ENCODE measurements at regions not wholly inside any gene's neighbourhood (a gene's known extent, or its start where the extent isn't known, plus 50 kb on each side); places are given as distances from the start of the nearest gene placed in this dataset.
"Not testable (repeated sequence)": the region's sequence is repeated elsewhere in the genome, so short reads cannot be mapped to it uniquely, and the experiment has no call there.

DNA sequence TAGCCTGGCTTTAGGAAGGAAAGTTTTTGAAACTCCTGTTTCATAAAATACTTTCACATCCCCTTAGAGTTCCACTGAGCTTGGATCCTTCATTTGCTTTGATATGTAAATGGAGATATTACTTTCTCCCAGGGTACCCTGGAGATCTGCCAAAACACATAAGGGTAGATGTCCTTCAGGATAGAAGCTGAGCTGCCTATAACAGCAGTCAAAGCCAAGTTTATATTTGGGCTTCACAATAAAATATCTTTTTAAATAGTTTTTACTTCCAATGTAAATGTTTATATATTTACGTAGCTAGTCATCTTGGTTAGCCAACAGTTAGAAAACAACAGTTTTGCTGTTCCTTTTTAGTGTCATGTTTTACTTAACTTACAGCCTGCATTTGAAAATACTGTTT is 742.3 kb upstream of the POU3F4 start:
- Histone ChIP-seq H3K4me3 (ENCODE audit: low read length in 3 of 3) (no peak overlapping the region), H3K9me3 (ENCODE audit: control insufficient read depth in 2 of 3, insufficient read depth in 1 of 3, low read length in 3 of 3) (no peaks in the 10 kb centered on the region), H3K36me3 (ENCODE audit: control insufficient read depth in 2 of 3, insufficient read depth in 3 of 3, low read length in 3 of 3) (no peaks in the 10 kb centered on the region), H3K9ac (ENCODE audit: low read length in 3 of 3) (no peak overlapping the region), H3K4me1 (ENCODE audit: control insufficient read depth in 2 of 3, insufficient read depth in 2 of 3, low read depth in 1 of 3, low read length in 3 of 3) (no peaks in the 10 kb centered on the region), H3K27me3 (ENCODE audit: control insufficient read depth, insufficient read depth, low read length) (no peaks in the 10 kb centered on the region), H3K27ac (ENCODE audit: low read depth in 2 of 2, low read length in 2 of 2) (no peak overlapping the region)
- TF ChIP-seq, protein P1, sequence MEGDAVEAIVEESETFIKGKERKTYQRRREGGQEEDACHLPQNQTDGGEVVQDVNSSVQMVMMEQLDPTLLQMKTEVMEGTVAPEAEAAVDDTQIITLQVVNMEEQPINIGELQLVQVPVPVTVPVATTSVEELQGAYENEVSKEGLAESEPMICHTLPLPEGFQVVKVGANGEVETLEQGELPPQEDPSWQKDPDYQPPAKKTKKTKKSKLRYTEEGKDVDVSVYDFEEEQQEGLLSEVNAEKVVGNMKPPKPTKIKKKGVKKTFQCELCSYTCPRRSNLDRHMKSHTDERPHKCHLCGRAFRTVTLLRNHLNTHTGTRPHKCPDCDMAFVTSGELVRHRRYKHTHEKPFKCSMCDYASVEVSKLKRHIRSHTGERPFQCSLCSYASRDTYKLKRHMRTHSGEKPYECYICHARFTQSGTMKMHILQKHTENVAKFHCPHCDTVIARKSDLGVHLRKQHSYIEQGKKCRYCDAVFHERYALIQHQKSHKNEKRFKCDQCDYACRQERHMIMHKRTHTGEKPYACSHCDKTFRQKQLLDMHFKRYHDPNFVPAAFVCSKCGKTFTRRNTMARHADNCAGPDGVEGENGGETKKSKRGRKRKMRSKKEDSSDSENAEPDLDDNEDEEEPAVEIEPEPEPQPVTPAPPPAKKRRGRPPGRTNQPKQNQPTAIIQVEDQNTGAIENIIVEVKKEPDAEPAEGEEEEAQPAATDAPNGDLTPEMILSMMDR (IDR thresholded peaks at IDR 0.05; ENCODE audit: borderline replicate concordance, extremely low read depth, insufficient read depth): no peak
- peak; percentile 21 for FAIRE-seq
- intact Hi-C loops (cut with DNase I): no loop called here
- no peak for DNase-seq

DNA sequence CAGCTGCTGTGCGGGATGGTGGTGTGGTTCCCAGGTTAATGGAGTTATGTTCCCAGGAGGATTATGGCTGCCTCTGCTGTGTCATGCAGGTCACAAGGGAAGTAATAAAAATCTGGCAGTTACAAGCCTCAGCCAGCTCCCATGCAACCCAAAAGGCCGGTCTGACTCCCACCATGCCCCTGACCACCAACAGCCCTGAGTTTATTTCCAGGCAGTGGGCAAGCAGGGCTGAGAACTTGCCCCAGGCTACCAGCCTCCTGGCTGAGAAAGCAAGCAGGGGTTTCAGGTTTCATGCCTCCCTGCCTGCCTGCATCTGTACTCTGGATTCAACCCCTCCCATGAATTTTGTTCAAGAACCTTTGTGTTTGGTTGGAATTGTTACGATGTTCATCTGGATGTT is 732.7 kb upstream of the POU3F4 start:
- intact Hi-C loops (cut with DNase I): no loop called here
- TF ChIP-seq, protein P1 (IDR thresholded peaks at IDR 0.05; ENCODE audit: borderline replicate concordance, extremely low read depth, insufficient read depth): no peak

DNA sequence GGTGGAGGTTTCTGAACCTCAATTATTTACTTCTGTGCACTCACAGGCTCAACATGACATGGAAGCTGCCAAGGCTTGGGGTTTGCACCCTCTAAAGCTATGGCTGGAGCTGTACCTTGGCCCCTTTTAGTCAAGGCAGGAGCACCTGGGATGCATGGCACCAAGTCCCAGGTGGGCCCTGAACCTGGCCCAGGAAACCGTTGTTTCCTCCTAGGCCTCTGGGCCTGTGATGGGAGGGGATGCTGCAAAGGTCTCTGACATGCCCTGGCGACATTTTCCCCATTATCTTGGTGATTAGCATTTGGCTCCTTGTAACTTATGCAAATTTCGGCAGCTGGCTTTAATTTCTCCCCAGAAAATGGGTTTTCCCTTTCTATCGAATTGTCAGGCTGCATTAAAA is 726.1 kb upstream of the POU3F4 start:
- intact Hi-C loops (cut with DNase I): no loop called here
- no peaks in the 10 kb centered on the region for H3K36me3 ChIP-seq (ENCODE audit: control insufficient read depth in 2 of 3, insufficient read depth in 3 of 3, low read length in 3 of 3)
- no peaks in the 10 kb centered on the region for H3K27me3 ChIP-seq (ENCODE audit: control insufficient read depth, insufficient read depth, low read length)
- TF ChIP-seq, protein P1 (IDR thresholded peaks at IDR 0.05; ENCODE audit: borderline replicate concordance, extremely low read depth, insufficient read depth): no peak
- H3K4me3 ChIP-seq (ENCODE audit: low read length in 3 of 3): no peak overlapping the region
- H3K27ac ChIP-seq (ENCODE audit: low read depth in 2 of 2, low read length in 2 of 2): no peak overlapping the region
- no peaks in the 10 kb centered on the region for H3K9me3 ChIP-seq (ENCODE audit: control insufficient read depth in 2 of 3, insufficient read depth in 1 of 3, low read length in 3 of 3)
- H3K4me1 ChIP-seq (ENCODE audit: control insufficient read depth in 2 of 3, insufficient read depth in 2 of 3, low read depth in 1 of 3, low read length in 3 of 3): no peaks in the 10 kb centered on the region
- no peak for FAIRE-seq
- H3K9ac ChIP-seq (ENCODE audit: low read length in 3 of 3): no peak overlapping the region
- no peak for DNase-seq

More for the DNA sequence above, 732.7 kb upstream of the POU3F4 start:
- Histone ChIP-seq H3K27ac (ENCODE audit: low read depth in 2 of 2, low read length in 2 of 2) (no peak overlapping the region), H3K4me3 (ENCODE audit: low read length in 3 of 3) (no peak overlapping the region), H3K4me1 (ENCODE audit: control insufficient read depth in 2 of 3, insufficient read depth in 2 of 3, low read depth in 1 of 3, low read length in 3 of 3) (no peaks in the 10 kb centered on the region), H3K9me3 (ENCODE audit: control insufficient read depth in 2 of 3, insufficient read depth in 1 of 3, low read length in 3 of 3) (no peaks in the 10 kb centered on the region), H3K27me3 (ENCODE audit: control insufficient read depth, insufficient read depth, low read length) (no peaks in the 10 kb centered on the region), H3K36me3 (ENCODE audit: control insufficient read depth in 2 of 3, insufficient read depth in 3 of 3, low read length in 3 of 3) (no peaks in the 10 kb centered on the region), H3K9ac (ENCODE audit: low read length in 3 of 3) (no peak overlapping the region)
- FAIRE-seq (no peak), DNase-seq (no peak)

DNA sequence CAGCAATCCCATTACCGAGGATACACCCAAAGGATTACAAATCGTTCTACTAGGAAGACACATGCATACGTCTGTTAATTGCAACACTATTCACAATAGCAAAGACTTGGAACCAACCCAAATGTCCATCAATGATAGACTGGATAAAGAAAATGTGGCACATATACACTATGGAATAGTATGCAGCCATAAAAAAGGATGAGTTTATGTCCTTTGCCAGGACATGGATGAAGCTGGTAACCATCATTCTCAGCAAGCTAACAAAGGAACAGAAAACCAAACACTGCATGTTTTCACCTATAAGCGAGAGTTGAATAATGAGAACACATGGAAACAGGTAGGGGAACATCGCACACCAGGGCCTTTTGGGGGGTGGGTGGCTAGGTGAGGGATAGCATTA is 695.2 kb upstream of the POU3F4 start:
- H3K4me3 ChIP-seq (ENCODE audit: low read length in 3 of 3); H3K27me3 ChIP-seq (ENCODE audit: control insufficient read depth, insufficient read depth, low read length); intact Hi-C loops (cut with DNase I); H3K27ac ChIP-seq (ENCODE audit: low read depth in 2 of 2, low read length in 2 of 2); H3K9me3 ChIP-seq (ENCODE audit: control insufficient read depth in 2 of 3, insufficient read depth in 1 of 3, low read length in 3 of 3); H3K36me3 ChIP-seq (ENCODE audit: control insufficient read depth in 2 of 3, insufficient read depth in 3 of 3, low read length in 3 of 3); DNase-seq; H3K4me1 ChIP-seq (ENCODE audit: control insufficient read depth in 2 of 3, insufficient read depth in 2 of 3, low read depth in 1 of 3, low read length in 3 of 3); H3K9ac ChIP-seq (ENCODE audit: low read length in 3 of 3); FAIRE-seq: not testable (repeated sequence)
